ENCODE measurements at regions not wholly inside any gene's neighbourhood (a gene's known extent, or its start where the extent isn't known, plus 50 kb on each side); places are given as distances from the start of the nearest gene placed in this dataset.
A peak's percentile ranks its signal among the peaks of the same experiment; 100 is the strongest.

GRCh38 chr3:13261892-13262291 is 158.2 kb downstream of the NUP210 start:
- peaks cover under 1% of the 10 kb centered on the region for H3K9me3 Mint-ChIP-seq
- no peaks in the 10 kb centered on the region for H3K36me3 Mint-ChIP-seq (ENCODE audit: low read depth)
- TF ChIP-seq, protein P1, sequence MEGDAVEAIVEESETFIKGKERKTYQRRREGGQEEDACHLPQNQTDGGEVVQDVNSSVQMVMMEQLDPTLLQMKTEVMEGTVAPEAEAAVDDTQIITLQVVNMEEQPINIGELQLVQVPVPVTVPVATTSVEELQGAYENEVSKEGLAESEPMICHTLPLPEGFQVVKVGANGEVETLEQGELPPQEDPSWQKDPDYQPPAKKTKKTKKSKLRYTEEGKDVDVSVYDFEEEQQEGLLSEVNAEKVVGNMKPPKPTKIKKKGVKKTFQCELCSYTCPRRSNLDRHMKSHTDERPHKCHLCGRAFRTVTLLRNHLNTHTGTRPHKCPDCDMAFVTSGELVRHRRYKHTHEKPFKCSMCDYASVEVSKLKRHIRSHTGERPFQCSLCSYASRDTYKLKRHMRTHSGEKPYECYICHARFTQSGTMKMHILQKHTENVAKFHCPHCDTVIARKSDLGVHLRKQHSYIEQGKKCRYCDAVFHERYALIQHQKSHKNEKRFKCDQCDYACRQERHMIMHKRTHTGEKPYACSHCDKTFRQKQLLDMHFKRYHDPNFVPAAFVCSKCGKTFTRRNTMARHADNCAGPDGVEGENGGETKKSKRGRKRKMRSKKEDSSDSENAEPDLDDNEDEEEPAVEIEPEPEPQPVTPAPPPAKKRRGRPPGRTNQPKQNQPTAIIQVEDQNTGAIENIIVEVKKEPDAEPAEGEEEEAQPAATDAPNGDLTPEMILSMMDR (IDR thresholded peaks at IDR 0.05) = no peak
- H3K4me1 Mint-ChIP-seq = peaks cover 63% of the 10 kb centered on the region
- H3K27ac Mint-ChIP-seq = peak overlapping the region; percentile 71
- H3K4me3 Mint-ChIP-seq = no peak overlapping the region
- H3K27me3 Mint-ChIP-seq (ENCODE audit: low read depth, poor library complexity) = peaks cover 6% of the 10 kb centered on the region
- no peak for DNase-seq

GRCh38 chr3:13261104-13261830 is 158.9 kb downstream of the NUP210 start:
- Mint-ChIP-seq H3K4me3 (no peak overlapping the region), H3K27ac (no peak overlapping the region), H3K36me3 (ENCODE audit: low read depth) (no peaks in the 10 kb centered on the region), H3K4me1 (peaks cover 64% of the 10 kb centered on the region), H3K9me3 (no peaks in the 10 kb centered on the region), H3K27me3 (ENCODE audit: low read depth, poor library complexity) (peaks cover 6% of the 10 kb centered on the region)
- peak; percentile 31 for DNase-seq
- TF ChIP-seq, protein P1 (IDR thresholded peaks at IDR 0.05) = no peak

DNA sequence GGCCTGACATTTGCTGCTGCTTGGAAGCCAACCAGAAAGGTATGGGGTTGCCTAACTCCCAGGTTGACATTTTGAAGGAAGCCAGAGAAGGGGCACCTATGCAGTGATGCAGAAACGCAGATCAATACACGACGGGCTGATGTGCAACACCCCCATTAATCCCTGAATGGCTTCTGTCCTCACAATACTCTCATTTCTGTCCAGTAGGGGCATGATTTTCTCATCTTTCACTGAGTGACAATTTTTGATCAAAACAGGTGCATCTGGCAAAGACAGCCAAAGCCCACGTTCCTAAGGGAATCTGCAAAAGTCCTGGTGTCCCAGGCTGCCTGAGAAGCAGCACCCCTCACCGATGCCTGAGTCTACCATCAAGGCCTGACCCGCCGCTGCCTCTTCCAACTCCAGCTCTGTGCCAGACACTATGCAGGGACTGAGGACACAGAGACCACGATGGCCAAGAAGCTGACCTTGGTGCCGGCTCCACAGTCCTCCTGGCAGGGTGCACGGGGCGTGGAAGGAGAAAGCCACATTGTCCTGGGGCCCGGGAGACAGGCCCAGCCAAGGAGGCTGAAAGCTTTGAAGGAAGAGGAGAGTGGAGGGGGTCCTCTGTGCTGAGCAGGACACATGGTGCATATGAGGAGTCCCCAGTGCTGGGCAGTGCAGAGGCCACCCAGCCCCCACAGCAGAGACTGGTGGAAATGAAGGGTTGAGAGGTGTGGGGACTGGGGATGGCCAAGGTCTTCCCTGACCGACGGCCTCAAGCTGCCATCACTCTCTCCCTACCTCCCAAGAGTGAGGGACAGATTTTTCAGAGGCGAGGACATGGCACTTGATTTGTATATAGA is 159.6 kb downstream of the NUP210 start:
- no peak for DNase-seq
- no peak overlapping the region for H3K27ac Mint-ChIP-seq
- H3K36me3 Mint-ChIP-seq (ENCODE audit: low read depth) = no peaks in the 10 kb centered on the region
- peaks cover 57% of the 10 kb centered on the region for H3K4me1 Mint-ChIP-seq
- H3K4me3 Mint-ChIP-seq = no peak overlapping the region
- no peaks in the 10 kb centered on the region for H3K9me3 Mint-ChIP-seq
- TF ChIP-seq, protein P1 (IDR thresholded peaks at IDR 0.05) = no peak
- peaks cover 6% of the 10 kb centered on the region for H3K27me3 Mint-ChIP-seq (ENCODE audit: low read depth, poor library complexity)

GRCh38 chr3:13259831-13260230 is 160.3 kb downstream of the NUP210 start:
- Mint-ChIP-seq H3K4me1 (peaks cover 57% of the 10 kb centered on the region), H3K36me3 (ENCODE audit: low read depth) (no peaks in the 10 kb centered on the region), H3K9me3 (no peaks in the 10 kb centered on the region), H3K4me3 (no peak overlapping the region), H3K27me3 (ENCODE audit: low read depth, poor library complexity) (peaks cover 5% of the 10 kb centered on the region), H3K27ac (peak overlapping the region; percentile 44)
- no peak for DNase-seq
- TF ChIP-seq, protein P1 (IDR thresholded peaks at IDR 0.05) = no peak

GRCh38 chr3:13258986-13259514 is 161.1 kb downstream of the NUP210 start:
- no peak overlapping the region for H3K4me3 Mint-ChIP-seq
- no peak for DNase-seq
- no peak overlapping the region for H3K27ac Mint-ChIP-seq
- peaks cover 57% of the 10 kb centered on the region for H3K4me1 Mint-ChIP-seq
- no peaks in the 10 kb centered on the region for H3K36me3 Mint-ChIP-seq (ENCODE audit: low read depth)
- peaks cover 4% of the 10 kb centered on the region for H3K27me3 Mint-ChIP-seq (ENCODE audit: low read depth, poor library complexity)
- H3K9me3 Mint-ChIP-seq = no peaks in the 10 kb centered on the region
- TF ChIP-seq, protein P1 (IDR thresholded peaks at IDR 0.05) = no peak
